LNCaP clone FGC (cell line): ENCODE measurements at regions not wholly inside any gene's neighbourhood (a gene's known extent, or its start where the extent isn't known, plus 50 kb on each side); places are given as distances from the start of the nearest gene placed in this dataset.

Source experiments
- DNase-seq: peaks from one replicate; pipeline ENCODE4 v3.0.0-alpha.2; 2011; ENCODE audit warnings: low read depth
- H3K4me3 ChIP-seq: 2 replicates; pipeline ENCODE4 v1.5.1; 2011; ENCODE audit warnings: mild to moderate bottlenecking, low read depth, low read length, control low read depth
- TF ChIP-seq, protein P1 (sequence below): IDR thresholded peaks from 2 replicates; pipeline ENCODE4 v1.5.1; 2012; ENCODE audit warnings: mild to moderate bottlenecking; ENCODE audit not compliant: control insufficient read depth, insufficient read depth; ENCODE audit errors: extremely low read depth

DNA sequence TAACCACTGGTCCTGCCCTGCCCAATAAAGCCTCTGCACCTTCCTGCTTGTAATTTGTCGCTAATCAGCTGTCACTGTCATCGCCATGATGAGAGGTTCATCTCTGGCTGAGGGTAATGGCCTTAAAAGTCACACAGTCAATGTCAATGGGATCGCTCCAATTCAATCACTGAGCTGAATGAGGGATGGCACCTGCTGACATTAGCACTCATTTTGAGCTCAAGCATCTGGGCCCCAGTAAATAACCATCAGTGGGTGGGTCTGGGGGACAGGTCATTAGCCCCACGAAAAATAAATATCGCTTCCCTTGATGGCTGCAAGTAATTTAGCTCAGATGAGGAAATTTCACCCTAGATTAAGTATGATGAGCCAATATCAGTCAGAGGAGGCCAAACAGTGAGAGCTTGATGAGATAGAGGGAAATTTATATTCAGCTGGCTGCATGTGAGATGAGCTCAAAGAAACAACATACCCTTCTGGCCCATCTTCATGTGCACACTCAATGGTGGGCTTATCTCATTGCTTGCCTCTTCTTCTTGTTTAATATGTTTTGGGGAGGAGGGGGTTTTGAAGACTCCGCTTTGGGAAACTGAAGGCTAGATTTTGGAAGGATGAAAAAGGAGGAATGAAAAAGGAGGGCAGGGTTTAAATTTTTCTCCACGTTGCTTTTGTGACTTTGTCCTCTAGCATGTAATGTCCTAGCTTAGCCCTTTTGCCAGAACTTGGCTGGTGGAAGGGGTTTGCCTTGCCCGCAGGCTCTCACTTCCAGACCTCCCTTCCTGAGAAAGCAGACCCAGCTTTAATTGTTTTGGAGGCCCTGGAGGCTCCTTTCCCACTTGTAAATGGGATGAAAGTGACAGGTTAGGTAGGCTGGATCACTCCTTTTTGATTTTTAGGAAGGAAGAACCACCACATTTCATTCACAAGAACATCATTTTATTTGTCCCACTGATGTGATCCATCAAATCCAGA lies 84.8 kb upstream of the PAQR3 start:
- H3K4me3 ChIP-seq: no peak overlapping the region
- no peak for DNase-seq
- TF ChIP-seq, protein P1, sequence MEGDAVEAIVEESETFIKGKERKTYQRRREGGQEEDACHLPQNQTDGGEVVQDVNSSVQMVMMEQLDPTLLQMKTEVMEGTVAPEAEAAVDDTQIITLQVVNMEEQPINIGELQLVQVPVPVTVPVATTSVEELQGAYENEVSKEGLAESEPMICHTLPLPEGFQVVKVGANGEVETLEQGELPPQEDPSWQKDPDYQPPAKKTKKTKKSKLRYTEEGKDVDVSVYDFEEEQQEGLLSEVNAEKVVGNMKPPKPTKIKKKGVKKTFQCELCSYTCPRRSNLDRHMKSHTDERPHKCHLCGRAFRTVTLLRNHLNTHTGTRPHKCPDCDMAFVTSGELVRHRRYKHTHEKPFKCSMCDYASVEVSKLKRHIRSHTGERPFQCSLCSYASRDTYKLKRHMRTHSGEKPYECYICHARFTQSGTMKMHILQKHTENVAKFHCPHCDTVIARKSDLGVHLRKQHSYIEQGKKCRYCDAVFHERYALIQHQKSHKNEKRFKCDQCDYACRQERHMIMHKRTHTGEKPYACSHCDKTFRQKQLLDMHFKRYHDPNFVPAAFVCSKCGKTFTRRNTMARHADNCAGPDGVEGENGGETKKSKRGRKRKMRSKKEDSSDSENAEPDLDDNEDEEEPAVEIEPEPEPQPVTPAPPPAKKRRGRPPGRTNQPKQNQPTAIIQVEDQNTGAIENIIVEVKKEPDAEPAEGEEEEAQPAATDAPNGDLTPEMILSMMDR: no peak

DNA sequence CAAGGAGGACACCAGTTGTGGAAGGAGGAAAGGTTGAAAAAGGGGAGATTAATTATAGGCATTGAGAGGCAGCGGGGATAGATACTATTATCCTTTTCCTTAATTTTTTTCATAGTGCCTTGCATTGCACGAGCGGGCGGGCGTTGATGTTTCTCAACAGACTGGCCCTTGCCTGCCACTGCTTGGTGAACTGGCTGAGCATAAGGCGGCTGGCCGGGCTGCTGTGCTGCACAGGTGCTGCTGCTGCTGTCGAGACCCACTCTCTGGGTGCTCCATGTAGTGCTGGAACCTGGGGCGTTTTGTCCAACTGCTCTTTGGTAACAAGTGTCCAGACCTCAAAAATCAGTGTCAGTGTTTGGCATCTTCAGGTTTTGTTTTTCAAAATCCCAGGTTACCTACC lies 83.3 kb upstream of the PAQR3 start:
- no peak for DNase-seq
- TF ChIP-seq, protein P1: no peak

DNA sequence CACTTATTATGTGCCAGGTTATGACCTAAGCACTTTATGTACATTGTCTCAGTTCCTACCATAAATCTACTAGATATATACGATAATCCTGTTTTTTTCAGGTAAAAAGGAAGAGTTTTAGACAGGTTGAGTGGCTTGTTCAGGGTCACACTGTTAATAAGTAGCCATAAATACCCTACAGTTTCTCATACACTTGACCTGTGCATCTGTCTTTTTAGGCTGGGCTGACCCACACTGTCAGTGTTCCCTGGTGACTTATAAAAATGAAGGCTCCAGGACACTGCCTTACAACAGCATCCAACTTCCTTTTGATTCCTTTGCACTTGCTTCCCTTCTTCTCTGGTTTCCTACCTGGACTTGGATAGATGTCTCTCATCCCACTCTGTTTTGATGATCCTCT lies 78.2 kb upstream of the PAQR3 start:
- TF ChIP-seq, protein P1: no peak
- H3K4me3 ChIP-seq: no peak overlapping the region
- DNase-seq: no peak

More for the DNA sequence above, 83.3 kb upstream of the PAQR3 start:
- H3K4me3 ChIP-seq: no peak overlapping the region

DNA sequence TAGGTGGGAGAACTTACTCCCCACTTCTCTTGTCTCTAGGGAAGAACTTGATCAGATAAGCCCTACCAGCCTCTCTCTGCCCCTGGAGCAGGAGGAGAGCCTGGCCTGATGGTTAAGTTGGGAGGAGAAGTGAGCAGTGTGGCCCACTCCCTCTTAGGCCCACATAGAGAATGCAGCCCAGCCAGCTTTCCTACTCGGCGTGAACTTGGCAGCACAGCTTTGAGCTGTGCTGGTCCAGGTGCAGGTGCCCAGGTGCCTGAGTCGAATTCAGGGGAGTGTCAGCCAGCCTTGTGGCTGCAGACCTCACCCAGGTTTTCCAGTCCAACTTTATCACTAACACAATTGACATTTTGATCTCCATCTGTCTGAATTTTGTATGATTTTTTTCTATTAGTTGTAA lies 77.6 kb upstream of the PAQR3 start:
- TF ChIP-seq, protein P1: no peak
- H3K4me3 ChIP-seq: no peak overlapping the region
- no peak for DNase-seq

DNA sequence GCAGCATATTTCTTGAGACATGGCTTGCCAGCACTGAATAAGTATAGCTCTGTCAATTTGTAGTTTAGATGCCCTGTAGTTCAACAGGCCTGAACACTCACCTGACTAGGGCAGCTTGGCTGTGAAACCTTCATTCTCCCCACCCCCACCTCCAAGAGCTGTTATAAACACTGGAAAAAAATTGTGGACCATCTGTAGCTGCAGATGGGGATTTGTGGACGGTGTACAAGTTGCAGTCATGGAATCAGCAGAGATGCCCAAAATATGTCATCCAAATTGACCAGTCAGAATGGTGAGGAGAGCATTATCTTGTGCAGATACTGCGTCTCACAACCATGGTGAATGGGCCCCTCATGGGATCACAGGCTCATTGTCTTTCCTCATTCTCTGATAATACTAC lies 76.2 kb upstream of the PAQR3 start:
- DNase-seq: no peak
- TF ChIP-seq, protein P1: no peak

DNA sequence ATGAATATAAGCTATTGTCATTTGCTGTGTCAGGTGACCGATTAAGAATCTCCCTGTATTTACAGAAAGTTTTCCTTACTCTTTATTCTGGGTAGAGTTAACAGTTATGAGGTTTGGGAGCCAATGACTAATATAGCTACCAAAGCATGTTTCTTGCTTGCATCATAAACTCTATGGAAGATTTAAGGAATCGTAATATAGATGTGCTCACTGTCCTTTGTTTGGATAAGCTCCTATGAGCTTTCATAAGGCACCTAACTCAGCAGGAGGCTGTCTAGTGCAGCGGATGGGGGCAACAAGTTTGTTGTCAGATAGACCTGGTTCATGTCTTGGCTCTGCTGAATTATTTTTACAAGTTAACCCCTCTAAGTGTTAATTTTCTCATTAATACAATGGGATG lies 75.0 kb upstream of the PAQR3 start:
- no peak overlapping the region for H3K4me3 ChIP-seq
- DNase-seq: no peak
- TF ChIP-seq, protein P1: no peak

More for the DNA sequence above, 76.2 kb upstream of the PAQR3 start:
- H3K4me3 ChIP-seq: no peak overlapping the region

DNA sequence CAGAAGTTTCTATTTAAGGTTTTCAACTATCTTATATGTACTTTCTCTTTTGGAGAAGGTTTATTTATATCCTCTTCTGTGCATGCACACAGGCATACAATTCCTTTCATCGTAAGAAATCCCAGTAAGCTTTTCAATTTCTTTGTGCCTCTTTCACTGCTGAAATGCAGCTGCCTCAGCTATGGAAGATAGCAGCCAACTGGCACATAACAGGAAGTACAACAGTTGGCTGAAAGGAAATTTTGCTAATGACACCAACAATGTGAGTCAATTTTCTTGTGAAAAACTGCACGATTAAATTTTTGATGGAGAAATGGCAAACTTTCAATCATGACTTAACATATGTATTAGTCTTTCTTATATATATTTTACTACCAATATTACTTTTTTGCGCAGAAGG lies 74.5 kb upstream of the PAQR3 start:
- no peak for DNase-seq
- TF ChIP-seq, protein P1: no peak
- no peak overlapping the region for H3K4me3 ChIP-seq
